Activated CD4-positive, alpha-beta T cell treated with anti-CD3 and anti-CD28 coated beads for 36 hours (primary cell): ENCODE measurements at regions not wholly inside any gene's neighbourhood (a gene's known extent, or its start where the extent isn't known, plus 50 kb on each side); places are given as distances from the start of the nearest gene placed in this dataset.

ENCODE experiments used
- ATAC-seq: fragments of 200-7000 bp; cut with Tn5 transposase; one replicate; pipeline ENCODE4 v1.10.0; 2021; ENCODE audit warnings: mild to moderate bottlenecking, moderate library complexity
- CTCF ChIA-PET: fragments of 350-600 bp; sonication (Branson Sonifier 250); formaldehyde crosslinking; loops from one replicate; lab custom pipeline; 2021; ENCODE audit warnings: antibody characterized with exemption; lab: Charles Lee
- POLR2A ChIA-PET: fragments of 350-600 bp; sonication (Branson Sonifier 250); formaldehyde crosslinking; loops from one replicate; lab custom pipeline; 2021; ENCODE audit warnings: antibody characterized with exemption, inconsistent platforms; lab: Charles Lee
- DNase-seq: peaks from one replicate; pipeline ENCODE4 v3.0.0-alpha.2; 2020
- H3K27ac Mint-ChIP-seq: one replicate; pipeline ENCODE4 v1.8.0; 2021; ENCODE audit warnings: mixed read lengths
- H3K27me3 Mint-ChIP-seq: one replicate; pipeline ENCODE4 v1.8.0; 2021; ENCODE audit warnings: mixed read lengths
- H3K36me3 Mint-ChIP-seq: one replicate; pipeline ENCODE4 v1.8.0; 2021; ENCODE audit warnings: low read depth, mixed read lengths
- H3K4me1 Mint-ChIP-seq: one replicate; pipeline ENCODE4 v1.8.0; 2021; ENCODE audit warnings: mixed read lengths
- H3K4me3 Mint-ChIP-seq: one replicate; pipeline ENCODE4 v1.8.0; 2021; ENCODE audit warnings: mild to moderate bottlenecking, moderate library complexity, mixed read lengths
- H3K9me3 Mint-ChIP-seq: one replicate; pipeline ENCODE4 v1.8.0; 2021; ENCODE audit warnings: low read depth, mixed read lengths
- intact Hi-C, 2 experiments: fragments of 100-400 bp; cut with DNase I in 1 of 2; cut with micrococcal nuclease in 1 of 2; formaldehyde crosslinking; loops; one replicate each; pipeline versions ENCODE4 v1.14.2 to v1.15.1; 2022 to 2024; cut with DNase I, micrococcal nuclease

- ChIA-PET POLR2A (no interaction called here), CTCF (no interaction called here)
- H3K4me1 Mint-ChIP-seq, result no peaks in the 10 kb centered on the region
- no peaks in the 10 kb centered on the region for H3K27me3 Mint-ChIP-seq
- no peaks in the 10 kb centered on the region for H3K36me3 Mint-ChIP-seq
- DNase-seq (no peak), ATAC-seq (no peak)
- no peak overlapping the region for H3K27ac Mint-ChIP-seq
- H3K4me3 Mint-ChIP-seq, result no peak overlapping the region
- intact Hi-C loops, result no loop called here
- H3K9me3 Mint-ChIP-seq, result peaks cover 22% of the 10 kb centered on the region
Measured at GRCh38 chr16:59733321-59733720, 999.2 kb upstream of the GOT2 start.

- H3K27ac Mint-ChIP-seq, result no peak overlapping the region
- DNase-seq, result no peak
- ChIA-PET CTCF (no interaction called here), POLR2A (no interaction called here)
- no peaks in the 10 kb centered on the region for H3K36me3 Mint-ChIP-seq
- ATAC-seq, result no peak
- H3K4me1 Mint-ChIP-seq, result no peaks in the 10 kb centered on the region
- intact Hi-C loops, result no loop called here
- no peaks in the 10 kb centered on the region for H3K27me3 Mint-ChIP-seq
- no peak overlapping the region for H3K4me3 Mint-ChIP-seq
- peaks cover 23% of the 10 kb centered on the region for H3K9me3 Mint-ChIP-seq
Measured at GRCh38 chr16:59729613-59730012, 995.5 kb upstream of the GOT2 start.

- Mint-ChIP-seq H3K36me3 (no peaks in the 10 kb centered on the region), H3K4me3 (no peak overlapping the region), H3K4me1 (no peaks in the 10 kb centered on the region), H3K27me3 (no peaks in the 10 kb centered on the region), H3K27ac (no peak overlapping the region), H3K9me3 (no peaks in the 10 kb centered on the region)
- POLR2A ChIA-PET, result no interaction called here
- CTCF ChIA-PET, result no interaction called here
- intact Hi-C loops, result no loop called here
- DNase-seq (no peak), ATAC-seq (no peak)
Measured at GRCh38 chr16:59719121-59719520, 985.0 kb upstream of the GOT2 start.

- Mint-ChIP-seq H3K9me3 (peaks cover 3% of the 10 kb centered on the region), H3K4me3 (no peak overlapping the region), H3K27ac (no peak overlapping the region), H3K36me3 (no peaks in the 10 kb centered on the region), H3K4me1 (no peaks in the 10 kb centered on the region), H3K27me3 (no peaks in the 10 kb centered on the region)
- intact Hi-C loops, result no loop called here
- DNase-seq (no peak), ATAC-seq (no peak)
- ChIA-PET POLR2A (no interaction called here), CTCF (no interaction called here)
Measured at GRCh38 chr16:59707436-59708226, 973.5 kb upstream of the GOT2 start.

GRCh38 chr16:59701963-59702930 lies 968.1 kb upstream of the GOT2 start:
- ATAC-seq (no peak), DNase-seq (no peak)
- Mint-ChIP-seq H3K9me3 (peaks cover 5% of the 10 kb centered on the region), H3K27ac (no peak overlapping the region), H3K27me3 (no peaks in the 10 kb centered on the region), H3K4me1 (no peaks in the 10 kb centered on the region), H3K36me3 (no peaks in the 10 kb centered on the region), H3K4me3 (no peak overlapping the region)
- ChIA-PET POLR2A (no interaction called here), CTCF (no interaction called here)
- intact Hi-C loops, result no loop called here

GRCh38 chr16:59699786-59700185 lies 965.7 kb upstream of the GOT2 start:
- Mint-ChIP-seq H3K27ac (no peak overlapping the region), H3K4me3 (no peak overlapping the region), H3K4me1 (no peaks in the 10 kb centered on the region), H3K36me3 (no peaks in the 10 kb centered on the region), H3K27me3 (no peaks in the 10 kb centered on the region), H3K9me3 (peaks cover 2% of the 10 kb centered on the region)
- ChIA-PET CTCF (interaction anchor here (0.8 kb wide), 1 partner anchor 1124 kb away, joined by 3 read pairs; no protein-coding TSS in a partner anchor), POLR2A (interaction anchor here (0.5 to 0.6 kb wide), 2 partner anchors 85 to 402 kb away, joined by 3 to 4 read pairs; no protein-coding TSS in a partner anchor)
- no peak for ATAC-seq
- no peak for DNase-seq
- intact Hi-C loops, result no loop called here

- Mint-ChIP-seq H3K4me3 (no peak overlapping the region), H3K27me3 (no peaks in the 10 kb centered on the region), H3K4me1 (no peaks in the 10 kb centered on the region), H3K36me3 (no peaks in the 10 kb centered on the region), H3K27ac (no peak overlapping the region), H3K9me3 (peaks cover 3% of the 10 kb centered on the region)
- DNase-seq, result no peak
- no peak for ATAC-seq
- intact Hi-C loops, result no loop called here
- ChIA-PET CTCF (no interaction called here), POLR2A (no interaction called here)
Measured at GRCh38 chr16:59698346-59699020, 964.4 kb upstream of the GOT2 start.

GRCh38 chr16:59697761-59698160 lies 963.6 kb upstream of the GOT2 start:
- no peaks in the 10 kb centered on the region for H3K36me3 Mint-ChIP-seq
- ATAC-seq, result no peak
- ChIA-PET POLR2A (no interaction called here), CTCF (no interaction called here)
- no peak overlapping the region for H3K27ac Mint-ChIP-seq
- H3K27me3 Mint-ChIP-seq, result no peaks in the 10 kb centered on the region
- DNase-seq, result no peak
- H3K4me1 Mint-ChIP-seq, result no peaks in the 10 kb centered on the region
- no peak overlapping the region for H3K4me3 Mint-ChIP-seq
- intact Hi-C loops, result no loop called here
- H3K9me3 Mint-ChIP-seq, result peaks cover 3% of the 10 kb centered on the region

- Mint-ChIP-seq H3K27me3 (no peaks in the 10 kb centered on the region), H3K27ac (no peak overlapping the region), H3K9me3 (peaks cover 3% of the 10 kb centered on the region), H3K4me3 (no peak overlapping the region), H3K4me1 (no peaks in the 10 kb centered on the region), H3K36me3 (no peaks in the 10 kb centered on the region)
- no peak for DNase-seq
- intact Hi-C loops, result no loop called here
- CTCF ChIA-PET, result no interaction called here
- no peak for ATAC-seq
- POLR2A ChIA-PET, result no interaction called here
Measured at GRCh38 chr16:59697236-59697635, 963.1 kb upstream of the GOT2 start.

GRCh38 chr16:59696495-59696894 lies 962.4 kb upstream of the GOT2 start:
- intact Hi-C loops, result no loop called here
- H3K9me3 Mint-ChIP-seq, result peaks cover 5% of the 10 kb centered on the region
- ATAC-seq (no peak), DNase-seq (no peak)
- H3K4me1 Mint-ChIP-seq, result no peaks in the 10 kb centered on the region
- no peaks in the 10 kb centered on the region for H3K36me3 Mint-ChIP-seq
- ChIA-PET POLR2A (no interaction called here), CTCF (interaction anchor here (0.7 kb wide), 1 partner anchor 783 kb away, joined by 3 read pairs; no protein-coding TSS in a partner anchor)
- no peaks in the 10 kb centered on the region for H3K27me3 Mint-ChIP-seq
- H3K4me3 Mint-ChIP-seq, result no peak overlapping the region
- H3K27ac Mint-ChIP-seq, result no peak overlapping the region

- no peaks in the 10 kb centered on the region for H3K4me1 Mint-ChIP-seq
- POLR2A ChIA-PET, result no interaction called here
- H3K9me3 Mint-ChIP-seq, result peaks cover 10% of the 10 kb centered on the region
- H3K4me3 Mint-ChIP-seq, result no peak overlapping the region
- no peak overlapping the region for H3K27ac Mint-ChIP-seq
- CTCF ChIA-PET, result interaction anchor here (0.7 kb wide), 1 partner anchor 268 kb away, joined by 3 read pairs; no protein-coding TSS in a partner anchor
- intact Hi-C loops, result no loop called here
- DNase-seq (no peak), ATAC-seq (no peak)
- no peaks in the 10 kb centered on the region for H3K27me3 Mint-ChIP-seq
- H3K36me3 Mint-ChIP-seq, result no peaks in the 10 kb centered on the region
Measured at GRCh38 chr16:59690216-59690615, 956.1 kb upstream of the GOT2 start.
